IPS DF 6.9 (cell line): ENCODE measurements at regions not wholly inside any gene's neighbourhood (a gene's known extent, or its start where the extent isn't known, plus 50 kb on each side); places are given as distances from the start of the nearest gene placed in this dataset.
"Not testable (repeated sequence)": the region's sequence is repeated elsewhere in the genome, so short reads cannot be mapped to it uniquely, and the experiment has no call there.

Source experiments
- DNase-seq: peaks from one replicate; pipeline ENCODE4 v3.0.0-alpha.2; 2013; ENCODE audit warnings: low read depth, low spot score
- H3K27ac ChIP-seq: one replicate; pipeline ENCODE4 v1.5.1; 2013; ENCODE audit warnings: low read length, control low read depth
- H3K27me3 ChIP-seq: 2 replicates; pipeline ENCODE4 v1.6.1; 2013; ENCODE audit warnings: mild to moderate bottlenecking, low read length; ENCODE audit not compliant: control insufficient read depth, insufficient read depth
- H3K36me3 ChIP-seq: 2 replicates; pipeline ENCODE4 v1.6.1; 2013; ENCODE audit warnings: low read length; ENCODE audit not compliant: control insufficient read depth, insufficient read depth
- H3K4me1 ChIP-seq: 2 replicates; pipeline ENCODE4 v1.6.1; 2013; ENCODE audit warnings: low read length; ENCODE audit not compliant: control insufficient read depth, insufficient read depth
- H3K4me3 ChIP-seq: 2 replicates; pipeline ENCODE4 v1.5.1; 2013; ENCODE audit warnings: mild to moderate bottlenecking, low read length
- H3K9me3 ChIP-seq: 2 replicates; pipeline ENCODE4 v1.6.1; 2013; ENCODE audit warnings: low read length, inconsistent platforms; ENCODE audit not compliant: control insufficient read depth, insufficient read depth
- WGBS: extraction: QIAGEN DNeasy Blood & Tissue Kit; methylation state at CpG from one replicate; pipeline ENCODE4 v1.1.7; 2013; ENCODE audit warnings: mixed read lengths, missing lambda C conversion rate; ENCODE audit not compliant: insufficient read length, insufficient coverage; 5-methylcytosine and 5-hydroxymethylcytosine counted together

DNA sequence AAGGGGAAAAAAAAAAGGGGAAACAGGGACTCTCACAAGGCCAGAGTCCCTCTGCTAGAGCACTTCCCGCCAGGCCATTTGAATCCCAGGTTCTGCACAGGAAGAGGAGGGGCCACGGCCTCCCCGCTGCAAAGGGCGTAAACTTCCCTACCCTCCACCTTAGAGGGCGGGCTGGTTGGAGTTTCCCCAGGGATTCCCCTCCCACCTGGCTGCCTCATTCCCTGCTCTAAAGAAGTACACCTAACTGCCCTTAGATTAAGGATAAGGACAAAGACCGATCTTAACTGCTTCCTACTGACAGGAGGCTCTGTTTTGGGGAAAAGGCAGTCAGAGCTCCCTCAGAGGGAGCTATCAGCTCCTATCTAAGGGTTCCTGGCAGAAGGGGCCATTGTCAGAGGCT lies 102.0 kb upstream of the ARMC3 start:
- no peaks in the 10 kb centered on the region for H3K4me1 ChIP-seq
- no peaks in the 10 kb centered on the region for H3K9me3 ChIP-seq
- no peaks in the 10 kb centered on the region for H3K27me3 ChIP-seq
- no peaks in the 10 kb centered on the region for H3K36me3 ChIP-seq
- WGBS, result no CpG with 5 or more reads among the region's 6 CpGs
- no peak overlapping the region for H3K4me3 ChIP-seq
- DNase-seq, result no peak
- H3K27ac ChIP-seq, result no peak overlapping the region

DNA sequence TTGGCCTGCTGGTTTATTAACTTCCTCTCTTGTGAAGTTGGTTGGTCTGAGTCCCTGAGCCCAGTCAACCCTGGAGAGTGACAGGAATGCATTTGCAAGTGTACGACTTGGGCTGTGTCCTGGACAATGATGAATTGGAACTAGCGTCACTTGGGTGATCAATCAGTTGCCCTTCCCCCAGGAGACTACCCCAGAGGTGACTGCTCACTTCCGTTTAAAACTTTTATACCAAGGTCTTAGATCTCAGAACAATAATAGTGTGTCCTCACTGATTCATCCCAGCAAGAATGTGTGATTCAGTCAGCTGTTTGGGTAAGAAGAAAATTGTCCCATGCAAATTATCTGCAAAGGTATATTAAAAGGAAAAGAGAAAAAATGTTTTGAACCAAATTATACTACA lies 102.9 kb upstream of the ARMC3 start:
- Histone ChIP-seq H3K27me3 (no peaks in the 10 kb centered on the region), H3K27ac (no peak overlapping the region), H3K4me1 (no peaks in the 10 kb centered on the region), H3K4me3 (no peak overlapping the region), H3K36me3 (no peaks in the 10 kb centered on the region), H3K9me3 (no peaks in the 10 kb centered on the region)
- DNase-seq, result no peak
- WGBS, result no CpG with 5 or more reads among the region's 3 CpGs

DNA sequence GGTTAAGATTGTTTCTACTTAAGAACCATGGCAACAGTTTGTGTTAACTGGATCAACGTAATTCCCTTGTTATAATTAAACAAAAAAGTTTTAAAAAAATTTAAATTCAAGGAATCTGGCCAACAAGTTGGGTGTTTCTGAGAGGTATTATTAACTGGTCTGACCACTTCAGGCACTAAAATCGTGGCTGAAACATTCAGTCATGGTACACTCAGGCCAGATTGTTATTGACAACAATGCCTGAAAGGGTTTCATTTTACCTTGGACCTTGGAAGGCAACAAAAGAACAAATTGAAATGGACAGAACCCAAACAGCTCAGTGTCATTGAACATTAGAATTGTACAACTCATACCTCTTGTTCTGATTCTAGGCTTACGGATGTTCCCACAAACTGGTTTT lies 103.3 kb upstream of the ARMC3 start:
- H3K27ac ChIP-seq, result no peak overlapping the region
- no peak overlapping the region for H3K4me3 ChIP-seq
- DNase-seq, result no peak
- H3K27me3 ChIP-seq, result no peaks in the 10 kb centered on the region
- H3K4me1 ChIP-seq, result no peaks in the 10 kb centered on the region
- H3K36me3 ChIP-seq, result no peaks in the 10 kb centered on the region
- no peaks in the 10 kb centered on the region for H3K9me3 ChIP-seq
- no CpG with 5 or more reads among the region's 3 CpGs for WGBS

DNA sequence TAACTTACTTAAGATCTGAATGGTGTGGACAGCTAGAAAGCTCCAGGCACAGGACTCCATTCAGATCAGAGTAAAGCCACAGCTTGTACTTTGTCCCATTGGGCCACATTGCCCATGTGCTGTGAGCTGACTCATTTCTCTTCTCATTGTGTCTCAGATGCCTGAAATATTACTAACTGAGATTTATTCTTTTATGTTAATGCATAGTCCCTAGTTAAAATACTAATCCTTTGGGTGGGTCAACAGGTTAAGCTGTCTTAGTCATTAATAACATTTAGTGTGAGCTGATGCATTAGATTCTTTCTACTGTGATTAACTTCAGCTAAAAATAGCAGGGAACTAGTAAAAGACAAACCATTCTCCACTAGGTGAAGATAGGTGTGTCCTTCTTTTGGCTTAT lies 104.7 kb upstream of the ARMC3 start:
- no peak for DNase-seq
- no peaks in the 10 kb centered on the region for H3K36me3 ChIP-seq
- H3K27me3 ChIP-seq, result no peaks in the 10 kb centered on the region
- no peaks in the 10 kb centered on the region for H3K4me1 ChIP-seq
- no peak overlapping the region for H3K27ac ChIP-seq
- H3K4me3 ChIP-seq, result no peak overlapping the region
- H3K9me3 ChIP-seq, result no peaks in the 10 kb centered on the region

DNA sequence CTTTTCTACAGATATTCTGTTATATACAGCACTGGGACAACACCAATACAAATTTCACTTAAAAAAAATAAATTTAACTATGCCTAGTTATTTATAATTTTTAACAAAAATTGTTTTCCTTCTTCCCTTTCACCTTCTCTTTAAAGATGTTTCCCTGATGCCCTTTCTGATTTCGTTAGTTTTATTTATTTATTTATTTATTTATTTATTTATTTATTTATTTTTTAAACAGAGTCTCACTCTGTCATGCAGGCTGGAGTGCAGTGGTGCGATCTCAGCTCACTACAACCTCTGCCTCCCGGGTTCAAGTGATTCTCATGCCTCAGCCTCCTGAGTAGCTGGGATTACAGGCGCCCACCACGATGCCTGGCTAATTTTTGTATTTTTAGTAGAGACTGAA lies 105.9 kb upstream of the ARMC3 start:
- DNase-seq, H3K27ac ChIP-seq, H3K4me3 ChIP-seq, H3K4me1 ChIP-seq, H3K36me3 ChIP-seq, H3K9me3 ChIP-seq, H3K27me3 ChIP-seq: not testable (repeated sequence)
- WGBS, result no CpG with 5 or more reads among the region's 5 CpGs

DNA sequence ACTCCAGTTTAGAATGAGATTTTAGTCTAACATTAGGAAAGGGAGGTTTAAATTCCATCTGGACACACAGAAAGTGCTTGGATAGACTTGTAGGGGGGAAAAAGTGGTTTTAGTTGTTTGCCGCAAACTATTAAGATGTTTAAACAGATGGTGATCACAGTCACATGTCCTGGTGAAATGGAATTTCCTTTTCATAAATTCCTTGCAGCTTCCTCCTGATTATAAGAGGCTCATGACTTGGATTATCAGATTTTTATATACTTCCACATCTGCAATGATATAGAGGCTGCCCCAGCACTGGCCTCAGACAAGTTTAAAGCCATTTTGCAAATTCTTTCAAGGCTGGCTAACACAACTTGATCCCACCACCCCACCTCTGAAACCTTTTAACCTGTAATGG lies 106.4 kb upstream of the ARMC3 start:
- no peak overlapping the region for H3K27ac ChIP-seq
- no CpG with 5 or more reads among the region's 1 CpG for WGBS
- no peaks in the 10 kb centered on the region for H3K4me1 ChIP-seq
- no peaks in the 10 kb centered on the region for H3K9me3 ChIP-seq
- H3K4me3 ChIP-seq, result no peak overlapping the region
- DNase-seq, result no peak
- no peaks in the 10 kb centered on the region for H3K27me3 ChIP-seq
- no peaks in the 10 kb centered on the region for H3K36me3 ChIP-seq

DNA sequence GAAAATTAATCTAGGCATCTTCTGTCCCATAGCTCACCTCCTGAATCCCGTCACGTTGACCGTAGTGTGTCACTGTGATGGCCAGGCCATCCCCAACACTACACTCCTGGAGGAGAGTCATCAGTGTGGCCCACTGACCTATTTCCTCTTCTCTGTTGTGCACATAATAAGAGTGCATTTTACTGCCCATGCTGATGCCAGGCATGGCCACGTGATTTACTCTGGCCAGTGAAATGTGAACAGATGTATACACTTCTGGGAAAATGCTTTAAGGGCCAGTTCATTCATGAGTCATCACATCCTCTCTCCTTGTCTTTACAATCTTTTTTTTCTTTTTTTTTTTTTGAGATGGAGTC lies 101.9 kb upstream of the PIP4K2A start:
- Histone ChIP-seq H3K4me1 (no peaks in the 10 kb centered on the region), H3K9me3 (no peaks in the 10 kb centered on the region), H3K4me3 (no peak overlapping the region), H3K27me3 (no peaks in the 10 kb centered on the region), H3K27ac (no peak overlapping the region), H3K36me3 (no peaks in the 10 kb centered on the region)
- WGBS, result no CpG with 5 or more reads among the region's 4 CpGs
- DNase-seq, result no peak

DNA sequence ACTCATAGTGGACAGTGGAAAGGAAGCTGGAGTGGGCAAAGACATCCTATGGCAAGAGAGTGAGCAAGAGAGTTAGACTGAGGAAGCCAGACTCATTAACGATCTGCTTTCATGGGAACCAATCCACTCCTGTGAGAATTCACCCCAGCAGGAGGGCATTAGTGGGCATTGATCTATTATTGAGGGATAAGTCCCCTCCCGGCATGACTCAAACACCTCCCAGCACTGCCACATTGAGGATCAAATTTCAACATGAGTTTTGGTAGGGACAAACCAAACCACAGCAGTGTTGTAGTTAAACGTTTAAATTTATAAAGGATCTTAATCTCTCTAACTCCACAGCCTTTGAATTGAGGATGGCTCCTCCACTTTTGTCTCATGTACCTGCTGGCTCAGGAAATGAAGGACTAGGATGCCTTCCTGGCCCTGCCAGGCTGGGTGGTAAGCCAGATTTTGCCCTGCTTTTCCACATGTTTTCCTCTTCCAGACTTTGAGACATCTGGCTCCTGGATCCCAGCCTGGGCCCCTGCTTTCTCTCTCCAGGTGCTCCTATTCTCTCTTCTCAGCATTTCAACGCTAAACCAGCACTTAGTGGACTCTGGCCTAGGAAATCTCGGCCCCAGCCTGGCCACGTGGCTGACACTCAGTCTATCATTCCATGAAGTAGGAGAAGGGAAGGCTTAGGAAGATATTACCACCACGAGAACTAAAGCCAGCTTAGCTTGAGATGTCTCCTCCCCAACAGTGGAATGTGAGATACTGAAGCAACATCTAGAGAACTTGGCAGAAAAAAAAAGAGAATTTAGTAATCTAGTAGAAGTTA lies 96.5 kb upstream of the PIP4K2A start:
- no peak overlapping the region for H3K4me3 ChIP-seq
- peaks cover 6% of the 10 kb centered on the region for H3K4me1 ChIP-seq
- H3K36me3 ChIP-seq, result no peaks in the 10 kb centered on the region
- H3K27ac ChIP-seq, result no peak overlapping the region
- WGBS, result no CpG with 5 or more reads among the region's 7 CpGs
- H3K27me3 ChIP-seq, result no peaks in the 10 kb centered on the region
- H3K9me3 ChIP-seq, result no peaks in the 10 kb centered on the region
- DNase-seq, result peak; percentile 45

DNA sequence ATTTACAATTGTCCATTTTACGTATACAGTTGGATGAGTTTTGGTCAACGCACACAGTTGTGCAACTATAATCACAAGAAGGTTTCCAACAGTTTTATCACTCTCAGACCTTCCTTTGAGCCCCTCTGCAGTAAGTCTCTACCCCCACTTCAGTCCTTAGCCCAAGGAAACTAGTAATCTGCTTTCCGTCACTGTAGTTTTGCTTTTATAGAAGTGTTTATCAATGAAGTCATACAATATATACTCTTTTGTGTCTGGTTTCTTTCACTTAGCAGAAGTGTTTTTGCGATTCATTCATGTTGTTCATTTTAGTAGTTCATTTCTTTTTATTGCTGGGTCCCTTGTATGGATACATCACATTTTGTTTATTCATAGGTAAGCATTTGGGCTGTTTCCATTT lies 92.9 kb upstream of the PIP4K2A start:
- Histone ChIP-seq H3K9me3 (no peaks in the 10 kb centered on the region), H3K4me1 (peaks cover 6% of the 10 kb centered on the region), H3K27ac (no peak overlapping the region), H3K36me3 (no peaks in the 10 kb centered on the region), H3K27me3 (no peaks in the 10 kb centered on the region), H3K4me3 (no peak overlapping the region)
- WGBS, result no CpG with 5 or more reads among the region's 4 CpGs
- no peak for DNase-seq

DNA sequence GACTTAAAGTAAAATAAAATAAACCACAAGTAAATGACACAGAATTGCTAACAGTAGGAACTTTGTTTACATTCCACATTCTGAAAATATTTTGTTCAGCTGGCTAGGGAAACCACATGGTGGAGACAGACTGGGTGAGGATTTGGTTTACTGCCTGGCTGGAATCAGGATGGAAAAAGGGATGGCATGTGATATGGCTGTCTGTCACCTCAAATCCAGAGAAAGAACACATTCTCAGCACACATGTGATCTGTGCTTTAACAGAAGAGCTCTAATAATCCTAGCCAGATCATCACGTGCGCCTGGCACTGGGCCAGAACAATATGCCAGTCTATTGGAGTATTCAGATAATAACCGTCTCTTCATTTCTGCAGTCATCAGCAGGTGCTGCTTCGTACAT lies 90.9 kb upstream of the PIP4K2A start:
- H3K27me3 ChIP-seq, result no peaks in the 10 kb centered on the region
- DNase-seq, result no peak
- no peaks in the 10 kb centered on the region for H3K9me3 ChIP-seq
- no CpG with 5 or more reads among the region's 4 CpGs for WGBS
- H3K27ac ChIP-seq, result no peak overlapping the region
- H3K4me3 ChIP-seq, result no peak overlapping the region
- H3K4me1 ChIP-seq, result peaks cover 1% of the 10 kb centered on the region; the same call in 1 of the 2 replicates
- no peaks in the 10 kb centered on the region for H3K36me3 ChIP-seq

DNA sequence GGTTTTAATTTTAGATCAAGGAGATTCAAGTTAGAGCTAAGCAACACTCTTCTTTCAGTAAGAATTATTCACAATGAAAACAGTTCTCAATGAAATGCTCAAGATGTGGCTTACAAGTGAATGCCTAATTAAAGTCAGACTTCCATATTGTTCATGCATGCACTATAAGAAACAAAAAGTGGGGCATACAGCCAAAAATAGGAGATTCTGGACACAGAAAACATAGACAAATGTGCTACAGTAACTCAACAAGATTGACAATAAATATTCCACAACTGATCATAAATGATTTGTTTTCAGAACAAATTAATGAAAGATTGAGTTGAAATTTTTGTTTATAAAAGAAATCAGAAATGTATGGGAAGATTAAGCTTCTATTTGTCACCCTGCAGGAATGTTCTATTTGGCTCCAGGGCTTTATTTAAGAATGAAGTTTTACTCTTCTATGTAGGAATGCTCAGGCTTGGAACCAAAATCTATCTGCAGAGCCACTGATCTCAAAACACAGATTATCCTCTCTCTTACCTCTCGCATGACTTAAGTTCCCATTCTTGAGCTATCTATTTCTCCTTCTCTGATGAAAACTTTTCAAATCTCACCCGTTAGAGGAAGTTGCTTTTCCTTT lies 89.0 kb upstream of the PIP4K2A start:
- Histone ChIP-seq H3K4me3 (no peak overlapping the region), H3K27ac (no peak overlapping the region), H3K4me1 (peaks cover 1% of the 10 kb centered on the region; the same call in 1 of the 2 replicates), H3K9me3 (no peaks in the 10 kb centered on the region), H3K36me3 (no peaks in the 10 kb centered on the region), H3K27me3 (no peaks in the 10 kb centered on the region)
- no CpG with 5 or more reads among the region's 2 CpGs for WGBS
- DNase-seq, result no peak
